ENCODE measurements at regions not wholly inside any gene's neighbourhood (a gene's known extent, or its start where the extent isn't known, plus 50 kb on each side); places are given as distances from the start of the nearest gene placed in this dataset.
A peak's percentile ranks its signal among the peaks of the same experiment; 100 is the strongest.

GRCh38 chr9:79809316-79809876, 237.6 kb downstream of the TLE4 start:
- ATAC-seq (no peak), DNase-seq (ENCODE audit: missing footprints) (no peak)
- intact Hi-C loops (cut with DNase I): no loop called here

DNA sequence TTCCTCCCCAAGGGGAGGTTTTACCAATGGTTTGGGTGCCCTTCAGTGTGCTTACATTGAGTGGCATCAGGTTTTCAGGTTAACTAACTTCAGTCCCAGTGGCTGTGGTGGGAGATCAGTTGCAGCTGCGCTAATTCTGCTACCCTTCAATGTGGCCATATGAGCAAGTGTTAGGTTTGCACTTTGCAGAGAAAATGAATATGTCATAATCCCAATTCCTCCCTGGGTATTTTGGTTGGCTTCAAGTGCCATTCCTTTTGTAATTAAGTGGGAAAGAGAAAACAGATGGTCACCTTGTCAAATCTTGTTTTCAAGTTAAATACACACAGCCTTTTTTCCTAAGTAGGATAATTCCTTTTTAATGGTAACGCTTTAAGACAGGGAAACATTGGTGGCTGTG, 236.2 kb downstream of the TLE4 start:
- DNase-seq (ENCODE audit: missing footprints) (no peak), ATAC-seq (no peak)
- intact Hi-C loops (cut with DNase I): no loop called here

GRCh38 chr9:79806086-79806485, 234.3 kb downstream of the TLE4 start:
- intact Hi-C loops (cut with DNase I): no loop called here
- DNase-seq (ENCODE audit: missing footprints) (no peak), ATAC-seq (no peak)

DNA sequence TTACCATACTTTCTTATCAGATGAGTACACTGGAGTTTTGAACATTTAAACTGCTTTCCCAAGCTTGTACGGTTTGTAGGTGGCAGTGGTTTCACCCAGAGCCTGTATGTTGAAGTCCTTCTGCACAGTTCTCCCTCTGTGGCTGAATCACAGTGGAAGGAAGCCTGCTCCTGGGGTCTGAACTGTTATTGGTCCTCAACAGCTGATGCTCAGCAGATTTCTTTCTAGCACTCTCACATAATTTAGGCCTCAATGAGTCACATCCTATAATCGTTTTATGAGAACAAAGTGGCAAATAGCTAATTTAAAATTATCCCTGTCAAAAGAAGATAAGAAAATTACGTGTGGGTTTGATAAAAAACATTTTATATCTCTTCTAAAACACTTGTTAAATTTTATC, 229.7 kb downstream of the TLE4 start:
- no peak for ATAC-seq
- intact Hi-C loops (cut with DNase I): no loop called here

DNA sequence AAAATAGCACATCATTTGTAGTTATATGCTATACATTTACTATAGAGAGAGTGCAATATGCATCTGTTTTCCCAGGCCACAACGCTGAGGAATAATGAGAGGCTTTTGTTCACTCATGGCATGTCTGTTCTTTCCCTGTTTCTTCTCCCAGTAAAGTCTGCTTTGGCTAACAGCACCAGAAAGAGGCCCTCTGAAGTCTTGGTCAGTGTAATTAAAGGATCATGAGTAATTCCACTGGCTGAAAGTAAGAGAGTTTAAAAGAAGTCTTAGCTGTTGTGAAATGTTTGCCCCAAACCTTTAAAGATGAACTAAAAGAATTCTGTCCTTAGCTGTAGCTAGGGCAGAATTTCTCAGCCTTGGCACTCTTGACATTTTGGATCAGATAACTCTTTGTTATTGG, 228.8 kb downstream of the TLE4 start:
- DNase-seq (ENCODE audit: missing footprints) (no peak), ATAC-seq (no peak)
- intact Hi-C loops (cut with DNase I): no loop called here

More for the DNA sequence above, 229.7 kb downstream of the TLE4 start:
- no peak for DNase-seq (ENCODE audit: missing footprints)

DNA sequence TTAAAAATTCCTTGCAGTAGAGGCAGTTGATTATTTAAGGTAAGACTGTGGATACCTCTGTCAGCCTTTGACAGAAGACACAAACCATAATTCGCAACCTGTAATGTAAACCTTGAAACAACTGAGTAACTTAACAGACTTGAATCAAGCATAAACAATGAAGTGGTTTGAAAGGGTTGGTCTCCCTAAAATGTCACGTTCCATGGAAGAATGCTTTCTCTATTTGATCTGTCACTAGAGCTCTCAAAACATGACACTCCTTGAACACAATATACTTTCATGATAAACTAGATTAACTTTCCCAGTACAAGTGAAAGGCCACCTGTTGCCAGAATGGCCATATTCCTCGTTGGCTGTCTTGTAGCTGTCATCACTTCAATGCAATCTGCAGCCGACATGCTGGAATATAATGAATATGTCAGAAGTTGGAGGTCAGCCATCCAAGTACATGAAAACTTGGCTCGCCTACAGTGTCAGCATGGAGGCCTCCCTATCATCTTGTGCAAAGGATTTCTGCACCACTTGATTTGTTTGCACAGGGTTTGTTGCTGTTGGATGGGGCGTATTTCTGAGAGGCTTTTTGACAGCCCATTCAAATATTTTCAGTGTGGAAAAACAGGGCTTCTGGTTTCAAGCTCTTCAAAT, 228.0 kb downstream of the TLE4 start:
- intact Hi-C loops (cut with DNase I): no loop called here

DNA sequence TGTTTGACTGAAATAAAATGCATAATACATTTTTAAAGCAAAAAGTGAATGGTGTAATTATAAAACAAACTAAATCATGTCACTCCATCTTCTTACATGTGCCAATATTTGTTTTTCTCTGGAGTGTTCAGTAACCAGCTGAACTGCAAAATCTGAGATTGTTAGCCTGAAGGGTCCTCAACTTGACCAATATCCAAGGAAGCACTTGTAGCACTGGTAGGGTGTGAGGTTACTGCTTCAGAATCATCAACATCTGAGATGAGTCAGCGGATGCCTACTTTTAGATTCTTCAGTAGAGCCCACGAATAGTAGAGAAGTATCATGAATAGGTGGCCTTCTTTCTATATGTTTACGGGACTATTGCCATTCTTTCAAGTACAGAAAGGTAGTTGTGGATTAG, 226.7 kb downstream of the TLE4 start:
- DNase-seq (ENCODE audit: missing footprints) (no peak), ATAC-seq (no peak)
- intact Hi-C loops (cut with DNase I): no loop called here

More for the DNA sequence above, 228.0 kb downstream of the TLE4 start:
- DNase-seq (ENCODE audit: missing footprints): no peak
- peak; percentile 89 for ATAC-seq

DNA sequence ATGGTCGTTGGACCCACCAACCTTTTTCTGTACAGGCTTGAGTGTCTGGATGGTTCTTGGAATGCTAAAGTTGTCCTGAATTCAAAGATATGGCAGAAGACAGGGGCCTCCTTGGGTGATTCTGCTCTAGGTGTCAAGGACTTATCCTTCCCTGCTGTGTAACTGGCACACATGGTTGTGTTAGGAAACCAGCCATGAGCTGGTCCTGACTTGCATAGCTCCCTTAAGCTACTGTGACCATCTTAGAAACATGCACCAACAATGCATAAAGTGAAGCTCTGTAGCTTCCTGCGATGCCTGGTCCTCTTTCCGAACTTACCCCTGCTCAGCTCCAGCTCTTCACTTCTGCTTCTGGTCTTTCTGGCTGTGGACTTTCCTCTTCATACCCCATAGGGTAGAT, 224.6 kb downstream of the TLE4 start:
- ATAC-seq (no peak), DNase-seq (ENCODE audit: missing footprints) (no peak)
- intact Hi-C loops (cut with DNase I): no loop called here

DNA sequence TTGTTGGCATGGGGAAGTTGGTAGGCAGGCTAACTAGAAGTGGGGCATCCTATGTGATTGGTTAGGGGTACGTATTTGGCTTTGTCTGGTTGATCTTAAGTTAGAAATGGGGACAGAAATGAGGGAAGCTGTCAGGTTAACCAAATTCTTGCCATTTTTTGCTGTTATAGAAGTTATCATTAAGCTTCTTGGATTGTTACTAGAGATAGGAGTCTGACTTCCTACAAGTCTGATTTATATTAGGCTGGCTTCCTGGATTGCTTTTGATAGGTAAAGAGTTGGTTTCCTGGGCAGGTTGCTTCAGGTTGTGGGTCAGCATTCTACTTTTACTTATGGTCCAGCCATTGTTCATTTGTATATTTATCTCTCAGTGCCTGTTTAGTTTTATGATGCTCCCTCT, 216.9 kb downstream of the TLE4 start:
- intact Hi-C loops (cut with DNase I): no loop called here
- ATAC-seq: no peak
- DNase-seq (ENCODE audit: missing footprints): no peak

DNA sequence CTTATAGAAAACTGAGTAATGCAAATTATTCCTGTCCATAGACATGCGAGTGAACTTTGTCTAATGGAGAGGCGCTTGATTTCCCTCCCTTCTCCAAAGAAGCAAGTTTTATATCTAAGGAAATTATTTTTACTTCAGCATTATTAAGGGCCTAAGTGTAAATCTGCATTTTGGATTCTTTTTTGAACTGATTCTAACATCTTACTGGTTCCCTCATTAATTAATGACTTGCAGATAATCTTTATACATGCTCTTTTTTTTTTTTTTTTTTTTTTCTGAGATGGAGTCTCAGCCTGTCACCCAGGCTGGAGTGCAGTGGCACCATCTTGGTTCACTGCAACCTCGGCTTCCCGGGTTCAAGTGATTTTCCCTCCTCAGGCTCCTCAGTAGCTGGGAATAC, 209.5 kb downstream of the TLE4 start:
- no peak for DNase-seq (ENCODE audit: missing footprints)
- no peak for ATAC-seq
- intact Hi-C loops (cut with DNase I): no loop called here

DNA sequence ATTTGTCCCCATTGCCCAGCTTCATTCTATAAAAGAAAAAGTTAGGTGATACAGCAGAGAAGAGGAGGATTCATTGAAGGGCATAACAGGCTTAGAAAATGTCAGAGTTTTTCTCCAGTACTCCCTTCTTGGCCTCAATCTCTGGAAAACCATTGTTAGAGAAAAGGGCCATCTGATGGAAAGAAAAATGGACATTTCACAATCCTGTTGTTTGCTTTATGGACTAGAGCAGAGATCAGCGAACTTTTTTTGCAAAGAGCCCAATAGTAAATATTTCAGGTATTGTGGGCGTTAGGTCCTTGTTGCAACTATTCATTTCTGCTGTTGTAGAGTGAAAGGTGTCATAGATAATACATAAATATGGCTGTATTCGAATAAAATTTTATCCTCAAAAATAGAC, 208.8 kb downstream of the TLE4 start:
- intact Hi-C loops (cut with DNase I): no loop called here
- DNase-seq (ENCODE audit: missing footprints) (no peak), ATAC-seq (no peak)

GRCh38 chr9:79779901-79780300, 208.1 kb downstream of the TLE4 start:
- intact Hi-C loops (cut with DNase I): no loop called here
- DNase-seq (ENCODE audit: missing footprints) (no peak), ATAC-seq (no peak)

DNA sequence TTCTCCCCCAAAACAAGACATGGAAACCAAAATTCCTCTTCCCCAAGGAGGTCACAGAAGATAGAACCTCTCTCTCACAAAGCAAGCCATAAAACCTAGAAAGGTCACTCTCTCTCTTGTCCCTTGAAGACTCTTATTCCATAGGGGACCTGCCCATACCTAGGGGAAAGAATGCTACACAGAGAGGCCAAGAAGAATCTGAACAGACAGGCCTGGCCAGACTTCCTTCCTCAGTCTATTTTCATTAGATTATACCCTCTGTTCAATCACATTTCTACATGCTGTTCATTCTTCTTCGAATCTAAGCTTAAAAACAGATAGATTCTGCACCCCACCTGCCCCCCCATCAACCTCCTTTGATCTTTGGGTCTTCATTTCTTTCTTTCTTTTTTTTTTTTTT, 206.8 kb downstream of the TLE4 start:
- no peak for DNase-seq (ENCODE audit: missing footprints)
- intact Hi-C loops (cut with DNase I): no loop called here
- no peak for ATAC-seq

DNA sequence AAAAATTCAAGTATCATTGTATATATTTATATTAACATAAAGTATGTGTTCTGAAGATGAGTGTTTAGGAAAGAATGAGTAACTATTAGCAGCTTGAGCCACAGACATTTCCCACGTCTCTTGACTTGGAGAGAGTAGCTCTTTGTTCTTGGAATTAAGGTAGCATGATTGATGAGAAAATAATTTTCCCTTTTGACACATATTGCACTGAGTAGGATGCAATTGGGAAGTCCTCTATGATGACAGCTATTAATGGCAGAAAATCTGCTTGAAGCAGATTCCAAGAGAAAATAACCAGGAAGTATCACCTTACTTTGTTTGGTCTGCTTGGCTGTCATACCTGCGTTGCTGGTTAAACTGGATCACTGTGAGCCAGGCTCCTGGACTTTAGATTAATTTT, 204.8 kb downstream of the TLE4 start:
- no peak for ATAC-seq
- intact Hi-C loops (cut with DNase I): no loop called here
- no peak for DNase-seq (ENCODE audit: missing footprints)
